ENCODE measurements at regions not wholly inside any gene's neighbourhood (a gene's known extent, or its start where the extent isn't known, plus 50 kb on each side); places are given as distances from the start of the nearest gene placed in this dataset.

DNA sequence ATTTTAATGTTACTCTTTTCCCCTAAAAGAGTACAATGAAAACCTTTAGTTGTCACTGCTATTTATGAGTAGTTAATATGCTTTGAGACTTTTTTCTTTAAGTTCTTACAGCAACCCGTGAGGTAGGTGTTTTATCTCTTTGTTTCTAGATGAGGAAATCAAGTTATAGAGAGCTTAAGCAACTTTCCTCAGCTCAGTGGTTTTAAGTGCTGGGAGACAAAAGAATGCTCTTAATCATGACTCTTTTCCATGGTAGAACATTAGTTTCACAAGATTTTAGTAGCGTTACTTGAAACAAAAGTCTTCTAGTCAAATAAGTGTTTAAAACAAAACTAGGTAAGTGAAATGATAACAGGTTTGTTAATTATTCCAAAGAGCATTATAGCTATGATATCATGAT, 354.7 kb upstream of the PITX2 start:
- Mint-ChIP-seq H3K4me3 (no peak overlapping the region), H3K27me3 (ENCODE audit: low read depth) (no peaks in the 10 kb centered on the region), H3K36me3 (no peaks in the 10 kb centered on the region), H3K9me3 (peaks cover 3% of the 10 kb centered on the region), H3K4me1 (no peaks in the 10 kb centered on the region), H3K27ac (no peak overlapping the region)
- no peak for DNase-seq (ENCODE audit: low spot score in 2 of 2, unreplicated experiment in 2 of 2)
- no peak for TF ChIP-seq CTCF (IDR thresholded peaks at IDR 0.05; ENCODE audit: unreplicated experiment)

DNA sequence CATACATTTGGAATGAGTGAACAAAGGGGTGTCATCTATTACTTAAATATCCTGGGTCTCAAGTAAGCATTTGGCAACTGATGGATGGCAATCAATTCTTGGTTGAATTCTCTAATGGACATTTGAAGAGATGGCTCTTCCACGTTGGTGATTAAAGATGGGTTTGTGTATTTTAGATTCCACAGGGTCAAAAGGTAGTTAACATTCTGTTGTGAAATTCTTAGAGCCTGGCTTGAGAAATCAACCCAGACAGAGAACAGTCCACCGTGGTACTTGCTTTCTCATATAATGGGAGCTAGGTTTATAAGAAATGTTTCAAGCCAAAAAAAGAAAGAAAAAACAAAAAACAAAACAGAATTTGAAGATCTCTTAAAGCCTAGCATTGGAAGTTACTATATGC, 355.9 kb upstream of the PITX2 start:
- peaks cover 1% of the 10 kb centered on the region for H3K9me3 Mint-ChIP-seq
- H3K4me3 Mint-ChIP-seq = no peak overlapping the region
- no peaks in the 10 kb centered on the region for H3K4me1 Mint-ChIP-seq
- H3K27me3 Mint-ChIP-seq (ENCODE audit: low read depth) = no peaks in the 10 kb centered on the region
- no peak for DNase-seq (ENCODE audit: low spot score in 2 of 2, unreplicated experiment in 2 of 2)
- no peak overlapping the region for H3K27ac Mint-ChIP-seq
- no peak for TF ChIP-seq CTCF (IDR thresholded peaks at IDR 0.05; ENCODE audit: unreplicated experiment)
- no peaks in the 10 kb centered on the region for H3K36me3 Mint-ChIP-seq

DNA sequence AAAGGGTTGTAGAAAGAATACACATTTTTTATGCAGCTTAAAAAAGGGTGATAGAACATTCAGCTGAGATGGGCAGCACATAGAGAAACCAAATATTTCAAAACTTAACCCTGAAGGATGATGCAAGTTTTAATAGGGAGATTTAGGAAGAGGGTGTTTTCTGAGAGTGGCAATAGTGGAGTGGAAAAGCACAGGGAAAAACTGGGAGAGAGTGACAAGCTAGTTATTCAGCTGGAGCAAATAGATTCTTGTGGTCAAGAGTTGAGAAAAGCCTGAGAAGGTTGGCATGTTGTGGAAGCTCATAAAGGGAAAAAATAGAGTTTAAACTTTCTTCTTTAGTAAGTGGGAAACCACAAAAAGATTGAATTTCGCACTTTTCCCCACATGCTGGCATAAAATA, 359.6 kb upstream of the PITX2 start:
- H3K27ac Mint-ChIP-seq = no peak overlapping the region
- H3K4me3 Mint-ChIP-seq = no peak overlapping the region
- no peak for TF ChIP-seq CTCF (IDR thresholded peaks at IDR 0.05; ENCODE audit: unreplicated experiment)
- no peaks in the 10 kb centered on the region for H3K36me3 Mint-ChIP-seq
- H3K9me3 Mint-ChIP-seq = no peaks in the 10 kb centered on the region
- DNase-seq (ENCODE audit: low spot score in 2 of 2, unreplicated experiment in 2 of 2) = no peak
- H3K27me3 Mint-ChIP-seq (ENCODE audit: low read depth) = no peaks in the 10 kb centered on the region
- H3K4me1 Mint-ChIP-seq = peaks cover 4% of the 10 kb centered on the region

DNA sequence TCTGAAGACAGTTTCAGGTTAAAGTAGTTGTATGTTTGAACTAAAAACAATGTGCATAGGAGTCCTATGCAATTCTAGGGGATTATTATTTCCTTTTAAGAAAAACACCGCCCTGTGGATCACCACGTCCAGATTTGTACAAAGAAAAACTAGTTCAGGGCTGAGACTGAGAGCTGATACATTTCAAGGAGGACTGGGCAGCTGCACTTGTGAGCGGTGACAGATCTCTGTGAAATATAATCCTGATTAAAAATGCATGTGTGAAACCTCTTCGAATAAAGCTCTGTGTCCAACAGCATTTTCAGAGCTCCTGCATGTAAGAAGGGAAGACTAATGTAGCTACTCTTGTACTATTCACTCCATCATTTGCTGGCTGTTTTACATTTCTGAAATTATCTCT, 365.8 kb upstream of the PITX2 start:
- no peak overlapping the region for H3K27ac Mint-ChIP-seq
- no peaks in the 10 kb centered on the region for H3K9me3 Mint-ChIP-seq
- no peak overlapping the region for H3K4me3 Mint-ChIP-seq
- peaks cover 12% of the 10 kb centered on the region for H3K4me1 Mint-ChIP-seq
- DNase-seq (ENCODE audit: low spot score in 2 of 2, unreplicated experiment in 2 of 2) = no peak
- no peak for TF ChIP-seq CTCF (IDR thresholded peaks at IDR 0.05; ENCODE audit: unreplicated experiment)
- H3K36me3 Mint-ChIP-seq = no peaks in the 10 kb centered on the region
- no peaks in the 10 kb centered on the region for H3K27me3 Mint-ChIP-seq (ENCODE audit: low read depth)

DNA sequence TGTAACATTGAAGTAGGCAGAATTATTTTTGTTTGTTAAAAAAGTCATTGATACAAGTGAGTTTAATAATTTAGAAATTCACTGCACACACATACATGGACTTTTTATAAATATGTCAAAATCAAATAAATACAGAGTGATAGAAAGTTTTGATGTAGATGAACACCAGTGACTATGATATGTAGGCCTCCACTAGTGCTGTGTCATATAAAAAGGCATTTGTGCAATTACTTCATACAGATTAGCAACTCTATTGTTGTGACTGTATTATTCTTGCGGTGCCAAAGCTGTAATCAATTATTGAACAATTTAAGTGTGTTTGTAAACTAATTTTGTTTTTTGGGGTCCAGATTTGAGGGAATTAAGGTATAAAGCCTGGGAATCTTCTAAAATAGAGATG, 366.2 kb upstream of the PITX2 start:
- H3K9me3 Mint-ChIP-seq = no peaks in the 10 kb centered on the region
- no peaks in the 10 kb centered on the region for H3K27me3 Mint-ChIP-seq (ENCODE audit: low read depth)
- DNase-seq (ENCODE audit: low spot score in 2 of 2, unreplicated experiment in 2 of 2) = no peak
- no peaks in the 10 kb centered on the region for H3K36me3 Mint-ChIP-seq
- no peak overlapping the region for H3K4me3 Mint-ChIP-seq
- TF ChIP-seq CTCF (IDR thresholded peaks at IDR 0.05; ENCODE audit: unreplicated experiment) = no peak
- peaks cover 16% of the 10 kb centered on the region for H3K4me1 Mint-ChIP-seq
- H3K27ac Mint-ChIP-seq = no peak overlapping the region

GRCh38 chr4:110994781-110995180, 371.9 kb upstream of the PITX2 start:
- no peak for DNase-seq (ENCODE audit: low spot score in 2 of 2, unreplicated experiment in 2 of 2)
- H3K4me1 Mint-ChIP-seq = peaks cover 15% of the 10 kb centered on the region
- H3K36me3 Mint-ChIP-seq = no peaks in the 10 kb centered on the region
- TF ChIP-seq CTCF (IDR thresholded peaks at IDR 0.05; ENCODE audit: unreplicated experiment) = no peak
- no peak overlapping the region for H3K27ac Mint-ChIP-seq
- no peaks in the 10 kb centered on the region for H3K27me3 Mint-ChIP-seq (ENCODE audit: low read depth)
- no peaks in the 10 kb centered on the region for H3K9me3 Mint-ChIP-seq
- H3K4me3 Mint-ChIP-seq = no peak overlapping the region
